HG03060 (cell line): ENCODE measurements at regions not wholly inside any gene's neighbourhood (a gene's known extent, or its start where the extent isn't known, plus 50 kb on each side); places are given as distances from the start of the nearest gene placed in this dataset.
"Not testable (repeated sequence)": the region's sequence is repeated elsewhere in the genome, so short reads cannot be mapped to it uniquely, and the experiment has no call there.

Experiments used
- ATAC-seq: cut with Tn5 transposase; IDR thresholded peaks from one replicate; pipeline ENCODE4 v1.9.1; 2021; ENCODE audit warnings: low read depth, moderate number of reproducible peaks; ENCODE audit not compliant: unreplicated experiment

- no peak for ATAC-seq
Observed at GRCh38 chr6:56727097-56727850, 84.6 kb upstream of the DST start.

GRCh38 chr6:56725254-56725653 is 82.6 kb upstream of the DST start:
- no peak for ATAC-seq

DNA sequence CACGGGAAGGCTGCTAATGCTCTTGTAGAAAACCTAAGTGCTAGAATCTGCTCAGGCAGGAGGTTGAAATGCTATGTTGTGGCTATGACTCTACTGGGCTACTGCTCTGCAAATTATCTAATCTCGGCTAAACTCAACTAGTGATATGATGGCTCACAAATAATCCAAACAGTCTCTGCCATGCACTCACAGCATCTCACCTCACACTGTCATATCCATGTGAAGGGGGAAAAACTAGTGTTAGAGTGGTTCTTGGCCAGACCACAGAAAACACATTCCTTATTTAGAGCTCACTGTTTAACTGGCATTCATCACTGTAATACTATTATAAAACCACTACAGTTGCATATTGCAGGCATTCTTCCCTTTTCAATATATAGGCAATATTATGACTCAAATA is 81.8 kb upstream of the DST start:
- no peak for ATAC-seq

DNA sequence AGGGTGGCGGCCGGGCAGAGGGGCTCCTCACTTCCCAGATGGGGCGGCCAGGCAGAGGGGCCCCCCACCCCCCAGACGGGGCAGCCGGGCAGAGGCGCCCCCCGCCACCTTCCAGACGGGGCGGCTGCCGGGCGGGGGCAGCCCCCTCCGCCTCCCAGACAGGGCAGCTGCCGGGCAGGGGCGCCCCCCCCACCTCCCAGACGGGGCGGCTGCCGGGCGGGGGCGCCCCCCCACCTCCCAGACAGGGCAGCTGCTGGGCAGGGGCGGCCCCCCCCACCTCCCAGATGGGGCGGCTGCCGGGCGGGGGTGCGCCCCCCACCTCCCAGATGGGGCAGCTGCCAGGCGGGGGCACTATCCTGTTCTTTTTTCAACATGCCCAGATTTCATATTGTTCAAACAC is 78.2 kb upstream of the DST start:
- no peak for ATAC-seq

GRCh38 chr6:56720202-56720601 is 77.5 kb upstream of the DST start:
- ATAC-seq: not testable (repeated sequence)

DNA sequence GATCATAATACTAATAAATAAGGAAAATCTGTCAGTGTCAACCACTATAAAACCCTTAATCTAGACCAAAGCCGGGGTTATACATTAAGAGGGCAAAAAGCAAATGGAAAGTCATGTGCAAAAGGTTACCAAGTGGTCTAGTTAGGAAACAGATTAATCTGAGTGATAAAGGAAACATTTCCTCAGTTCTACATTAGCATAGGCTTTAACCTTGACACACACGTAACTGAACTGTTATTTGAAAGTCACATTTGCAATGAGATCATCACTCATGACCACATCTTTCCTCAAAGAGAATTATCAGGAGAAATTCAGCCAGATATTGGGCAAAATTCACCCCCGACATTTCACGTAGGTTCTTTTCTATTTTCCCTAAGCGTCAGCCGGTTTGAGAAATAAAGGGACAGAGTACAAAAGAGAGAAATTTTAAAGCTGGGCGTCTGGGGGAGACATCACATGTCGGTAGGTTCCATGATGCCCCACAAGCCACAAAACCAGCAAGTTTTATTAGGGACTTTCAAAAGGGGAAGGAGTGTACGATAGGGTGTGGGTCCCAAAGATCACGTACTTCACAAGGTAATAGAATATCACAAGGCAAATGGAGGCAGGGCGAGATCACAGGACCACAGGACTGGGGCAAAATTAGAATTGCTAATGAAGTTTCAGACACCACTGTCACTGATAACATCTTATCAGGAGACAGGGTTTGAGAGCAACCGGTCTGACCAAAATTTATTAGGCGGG is 76.8 kb upstream of the DST start:
- ATAC-seq: not testable (repeated sequence)

GRCh38 chr6:56718236-56718635 is 75.5 kb upstream of the DST start:
- ATAC-seq: no peak

DNA sequence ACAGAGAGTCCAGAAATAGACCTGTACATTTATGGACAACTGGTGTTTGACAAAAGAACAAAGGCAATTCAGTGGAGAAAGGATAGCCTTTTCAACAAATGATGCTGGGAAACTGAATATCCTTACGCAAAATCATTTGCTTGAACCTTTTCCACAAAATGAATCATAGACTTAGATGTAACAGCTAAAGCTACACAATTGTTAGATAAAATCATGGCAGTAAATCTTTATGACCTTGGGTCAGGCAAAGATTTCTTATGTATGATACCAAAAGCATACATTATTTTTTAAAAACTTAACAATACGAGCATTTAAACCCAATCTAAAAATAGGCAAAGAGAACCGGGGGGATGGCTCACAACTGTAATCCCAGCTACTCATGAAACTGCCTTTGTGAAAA is 73.5 kb upstream of the DST start:
- no peak for ATAC-seq

GRCh38 chr6:56715741-56716140 is 73.1 kb upstream of the DST start:
- no peak for ATAC-seq

DNA sequence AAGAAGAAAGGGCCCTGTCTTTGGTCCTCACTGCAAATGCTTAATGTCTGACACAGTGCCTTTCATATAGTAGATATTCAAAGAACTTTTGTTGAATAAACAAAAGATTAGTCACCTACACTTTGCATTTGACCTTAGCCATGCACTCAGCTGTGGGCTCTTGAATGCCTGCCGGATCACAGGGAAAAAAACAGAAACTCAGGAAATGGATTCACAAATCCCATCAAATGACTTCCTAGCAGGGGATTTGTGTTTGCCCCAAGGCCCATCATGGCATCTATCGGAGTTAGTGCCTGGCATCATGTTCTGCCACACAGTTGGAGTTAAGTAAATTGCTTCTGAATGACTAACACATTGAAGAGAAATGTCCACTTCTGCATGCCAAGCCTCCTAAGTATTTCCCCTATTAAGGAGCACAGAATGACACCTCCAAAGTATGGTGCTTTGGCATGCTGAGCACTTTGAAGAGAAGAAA is 72.3 kb upstream of the DST start:
- no peak for ATAC-seq

DNA sequence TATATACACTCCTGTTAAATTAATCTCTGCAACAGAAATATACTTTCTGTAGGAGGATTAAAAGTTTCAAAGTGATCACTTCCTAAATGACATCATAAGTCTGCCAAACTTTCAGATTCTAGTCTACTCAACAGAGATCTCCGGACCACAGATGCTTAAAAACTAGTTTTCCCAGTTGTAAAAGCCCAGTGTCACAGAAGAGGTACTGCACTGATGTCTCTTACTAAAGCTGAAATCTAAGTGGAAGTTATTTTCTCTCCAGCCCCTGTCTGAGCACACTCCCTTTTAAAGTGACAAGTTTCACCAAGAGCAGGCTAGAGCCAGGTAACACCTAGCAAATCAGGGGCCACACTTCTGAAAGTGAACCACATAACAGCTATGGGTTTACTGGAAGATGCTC is 71.6 kb upstream of the DST start:
- ATAC-seq: no peak

- ATAC-seq: no peak
Observed at GRCh38 chr6:56713254-56713672, 70.6 kb upstream of the DST start.

- no peak for ATAC-seq
Observed at GRCh38 chr6:56710967-56711366, 68.3 kb upstream of the DST start.

GRCh38 chr6:56709650-56710049 is 67.0 kb upstream of the DST start:
- no peak for ATAC-seq

GRCh38 chr6:56708810-56709597 is 66.3 kb upstream of the DST start:
- no peak for ATAC-seq

GRCh38 chr6:56706981-56707726 is 64.5 kb upstream of the DST start:
- ATAC-seq: no peak

- no peak for ATAC-seq
Observed at GRCh38 chr6:56699066-56699654, 56.5 kb upstream of the DST start.

DNA sequence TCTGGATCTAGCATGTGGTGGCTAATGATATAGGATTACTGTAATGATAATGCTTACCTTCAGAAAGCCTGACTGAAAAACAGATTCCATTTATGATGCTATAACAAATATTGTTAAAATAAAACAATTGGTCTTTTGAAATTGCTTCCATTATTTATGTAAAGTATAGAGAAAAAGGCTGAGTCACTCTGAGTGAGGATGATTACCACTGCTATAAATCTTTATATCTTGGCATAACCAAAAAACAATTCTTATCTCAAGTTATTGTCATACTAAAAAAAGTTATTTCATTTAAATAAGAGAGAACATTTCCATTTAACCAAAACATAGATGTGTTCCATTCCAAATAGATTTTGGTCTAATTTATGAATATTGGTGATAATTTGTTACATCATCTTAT is 53.0 kb upstream of the DST start:
- ATAC-seq: no peak

- ATAC-seq: no peak
Observed at GRCh38 chr6:56694002-56694401, 51.3 kb upstream of the DST start.

GRCh38 chr6:56693246-56693607 is 50.5 kb upstream of the DST start:
- no peak for ATAC-seq
